Inflammatory macrophage treated with lipopolysaccharide for 4 hours (primary cell): ENCODE measurements at regions not wholly inside any gene's neighbourhood (a gene's known extent, or its start where the extent isn't known, plus 50 kb on each side); places are given as distances from the start of the nearest gene placed in this dataset.

Experiments used
- DNase-seq: peaks from one replicate; pipeline ENCODE4 v3.0.0-alpha.2; 2020

- DNase-seq = peak; percentile 25
Measured at GRCh38 chr4:138555584-138555983, 313.4 kb upstream of the SLC7A11 start.

- DNase-seq = no peak
Measured at GRCh38 chr4:138555108-138555507, 313.0 kb upstream of the SLC7A11 start.

- DNase-seq = no peak
Measured at GRCh38 chr4:138553001-138553845, 311.1 kb upstream of the SLC7A11 start.

- DNase-seq = no peak
Measured at GRCh38 chr4:138542191-138542776, 300.1 kb upstream of the SLC7A11 start.

GRCh38 chr4:138540056-138540800, 298.1 kb upstream of the SLC7A11 start:
- DNase-seq = no peak

GRCh38 chr4:138538743-138539142, 296.6 kb upstream of the SLC7A11 start:
- no peak for DNase-seq

GRCh38 chr4:138537731-138538490, 295.8 kb upstream of the SLC7A11 start:
- no peak for DNase-seq

GRCh38 chr4:138535316-138535715, 293.2 kb upstream of the SLC7A11 start:
- no peak for DNase-seq

- DNase-seq = peak; percentile 36
Measured at GRCh38 chr4:138522366-138522765, 280.2 kb upstream of the SLC7A11 start.

GRCh38 chr4:138521809-138522208, 279.7 kb upstream of the SLC7A11 start:
- no peak for DNase-seq

GRCh38 chr4:138519436-138519835, 277.3 kb upstream of the SLC7A11 start:
- no peak for DNase-seq

- no peak for DNase-seq
Measured at GRCh38 chr4:138513535-138513934, 271.4 kb upstream of the SLC7A11 start.

- no peak for DNase-seq
Measured at GRCh38 chr4:138512756-138513155, 270.6 kb upstream of the SLC7A11 start.

GRCh38 chr4:138510053-138510452, 267.9 kb upstream of the SLC7A11 start:
- DNase-seq = no peak

- DNase-seq = no peak
Measured at GRCh38 chr4:138509346-138509745, 267.2 kb upstream of the SLC7A11 start.

- DNase-seq = no peak
Measured at GRCh38 chr4:138507522-138507921, 265.4 kb upstream of the SLC7A11 start.

GRCh38 chr4:138501614-138502013, 259.5 kb upstream of the SLC7A11 start:
- no peak for DNase-seq

- DNase-seq = no peak
Measured at GRCh38 chr4:138500869-138501268, 258.7 kb upstream of the SLC7A11 start.

GRCh38 chr4:138499627-138500026, 257.5 kb upstream of the SLC7A11 start:
- no peak for DNase-seq

- DNase-seq = peak; percentile 72
Measured at GRCh38 chr4:138494931-138495330, 252.8 kb upstream of the SLC7A11 start.

- DNase-seq = no peak
Measured at GRCh38 chr4:138494116-138494515, 252.0 kb upstream of the SLC7A11 start.

GRCh38 chr4:138492176-138492575, 250.0 kb upstream of the SLC7A11 start:
- DNase-seq = peak; percentile 79

- DNase-seq = no peak
Measured at GRCh38 chr4:138488533-138488932, 246.4 kb upstream of the SLC7A11 start.
